Skin epidermis (tissue), 12 donors: ENCODE measurements at regions not wholly inside any gene's neighbourhood (a gene's known extent, or its start where the extent isn't known, plus 50 kb on each side); places are given as distances from the start of the nearest gene placed in this dataset.

Experiments used
- H3K27ac ChIP-seq, 21 experiments: fragments of 200-600 bp; sonication (generic) in 11 of 21; one replicate each; pipeline ENCODE4 v1.5.0; 2020; ENCODE audit warnings: mild to moderate bottlenecking in 3 of 21, inconsistent platforms in 2 of 21, moderate library complexity in 2 of 21
- H3K4me3 ChIP-seq, 7 experiments: fragments of 200-600 bp; sonication (generic) in 2 of 7; one replicate each; pipeline ENCODE4 v1.5.0; 2020; ENCODE audit warnings: inconsistent platforms in 2 of 7, mild to moderate bottlenecking in 2 of 7, moderate library complexity in 1 of 7

DNA sequence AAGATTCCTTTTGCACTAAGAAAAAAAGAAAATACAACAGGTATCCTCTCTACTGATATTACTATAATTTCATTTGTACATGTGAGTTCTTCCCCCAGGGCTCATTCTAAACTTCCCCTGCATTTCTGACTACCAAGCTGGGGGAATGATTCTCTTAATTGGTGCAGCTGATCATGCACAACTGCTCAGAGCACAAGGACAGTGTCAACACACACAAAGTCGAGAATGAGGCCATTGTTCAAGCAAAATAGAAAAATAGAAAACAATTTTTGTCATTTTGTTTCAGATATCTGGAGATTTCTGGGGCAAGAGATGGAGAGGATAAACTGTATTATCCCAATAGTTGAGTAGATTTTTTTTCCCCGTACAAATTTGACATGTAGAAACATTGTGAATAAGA, 236.3 kb downstream of the HAO1 start:
- Histone ChIP-seq H3K27ac (no peak overlapping the region), H3K4me3 (no peak overlapping the region)

DNA sequence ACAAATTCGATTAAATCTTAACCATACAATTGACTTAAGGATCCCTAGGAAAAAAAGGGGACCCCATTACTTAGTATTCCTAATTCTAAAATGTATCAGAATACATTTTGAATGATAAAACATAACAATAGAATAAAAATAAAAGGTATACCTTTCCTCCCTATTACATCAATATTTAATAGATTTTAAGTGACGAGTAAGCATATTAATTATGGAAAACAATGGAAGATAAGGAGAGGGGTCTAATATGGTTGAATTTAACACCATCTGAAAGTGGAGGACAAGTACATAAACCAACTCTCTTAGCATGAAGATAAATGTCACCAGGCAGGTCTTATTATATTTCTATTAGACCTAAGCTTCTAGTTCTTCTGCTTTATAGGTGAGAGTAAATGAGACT, 232.1 kb downstream of the HAO1 start:
- Histone ChIP-seq H3K27ac (no peak overlapping the region), H3K4me3 (no peak overlapping the region)

DNA sequence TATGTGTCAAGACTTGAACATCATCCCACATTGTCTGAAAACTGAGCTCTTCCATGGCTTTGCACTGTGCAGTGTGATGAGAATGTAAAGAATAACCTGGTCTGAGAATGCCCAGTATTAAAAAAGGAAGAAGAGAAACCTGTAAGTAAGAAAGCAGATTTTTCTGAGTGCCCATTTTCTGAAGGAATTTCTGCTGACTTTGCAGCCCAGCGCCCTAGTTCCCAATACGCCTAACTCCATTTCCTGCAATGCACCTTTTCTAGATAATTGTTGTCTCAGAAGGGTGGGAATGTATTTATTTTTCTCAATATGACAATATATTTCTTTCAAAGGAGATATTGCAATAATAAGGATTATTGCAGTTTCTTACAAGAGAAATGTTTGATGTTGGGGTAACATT, 231.5 kb downstream of the HAO1 start:
- Histone ChIP-seq H3K27ac (no peak overlapping the region), H3K4me3 (no peak overlapping the region)

GRCh38 chr20:7710440-7710839, 229.8 kb downstream of the HAO1 start:
- Histone ChIP-seq H3K4me3 (no peak overlapping the region), H3K27ac (no peak overlapping the region)

- no peak overlapping the region for H3K27ac ChIP-seq
- H3K4me3 ChIP-seq: no peak overlapping the region
Measured at GRCh38 chr20:7712661-7713060, 227.6 kb downstream of the HAO1 start.

GRCh38 chr20:7714549-7714948, 225.7 kb downstream of the HAO1 start:
- H3K27ac ChIP-seq: no peak overlapping the region
- H3K4me3 ChIP-seq: no peak overlapping the region

- Histone ChIP-seq H3K4me3 (no peak overlapping the region), H3K27ac (no peak overlapping the region)
Measured at GRCh38 chr20:7716286-7716972, 223.8 kb downstream of the HAO1 start.

DNA sequence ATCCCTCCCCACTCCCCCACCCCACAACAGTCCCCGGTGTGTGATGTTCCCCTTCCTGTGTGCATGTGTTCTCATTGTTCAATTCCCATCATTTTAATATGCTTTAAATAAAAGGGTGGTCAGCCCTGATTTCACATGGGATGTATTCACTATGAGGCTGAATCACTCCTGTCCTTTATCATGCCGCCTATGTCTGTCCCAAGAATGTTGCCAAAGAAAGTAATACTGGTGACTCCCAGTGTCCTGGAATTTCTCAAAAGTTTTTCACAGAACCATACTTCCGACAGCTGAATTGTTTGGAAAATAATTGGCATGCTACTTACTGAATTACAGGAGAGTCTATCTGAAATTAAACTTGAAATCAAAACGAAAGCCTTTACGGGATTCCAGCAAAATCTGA, 217.7 kb downstream of the HAO1 start:
- Histone ChIP-seq H3K27ac (no peak overlapping the region), H3K4me3 (no peak overlapping the region)

DNA sequence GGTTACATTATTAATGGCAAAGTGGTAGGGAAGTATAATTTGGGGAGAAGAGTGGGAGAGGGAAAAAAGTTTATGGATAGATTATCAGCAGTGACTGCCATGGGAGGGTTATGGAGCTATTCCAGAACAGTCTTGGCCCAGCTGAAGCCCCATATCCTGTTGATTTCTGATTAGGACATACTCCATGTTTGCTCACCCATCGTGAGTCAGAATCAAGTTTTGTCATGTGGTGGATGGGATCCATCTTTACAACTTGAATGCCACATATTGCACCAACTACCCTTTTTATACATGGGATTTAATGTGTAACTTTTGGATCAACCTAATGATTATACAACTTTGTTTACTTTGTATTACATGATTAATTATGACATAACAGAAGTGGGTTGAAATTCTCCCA, 217.0 kb downstream of the HAO1 start:
- Histone ChIP-seq H3K27ac (no peak overlapping the region), H3K4me3 (no peak overlapping the region)

GRCh38 chr20:7728338-7728737, 211.9 kb downstream of the HAO1 start:
- no peak overlapping the region for H3K27ac ChIP-seq
- H3K4me3 ChIP-seq: no peak overlapping the region

DNA sequence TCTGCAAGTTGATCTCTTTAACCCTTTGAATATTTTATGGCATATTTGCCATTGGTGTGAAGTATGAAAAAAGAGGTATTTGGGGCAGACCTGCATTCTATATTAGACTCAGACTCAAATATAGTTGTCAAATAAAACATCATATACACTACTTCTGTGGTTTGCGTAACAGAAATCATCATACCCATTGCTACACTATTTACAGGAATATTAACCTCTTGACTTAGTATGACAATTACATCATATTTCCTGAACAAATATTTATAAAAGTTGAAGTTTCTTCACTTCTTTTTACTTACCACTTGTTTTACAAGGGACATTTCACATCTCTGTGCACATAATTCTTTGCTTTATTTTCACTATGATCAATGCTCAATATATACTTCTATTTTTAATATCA, 206.0 kb downstream of the HAO1 start:
- no peak overlapping the region for H3K27ac ChIP-seq
- no peak overlapping the region for H3K4me3 ChIP-seq

GRCh38 chr20:7736336-7736735, 203.9 kb downstream of the HAO1 start:
- Histone ChIP-seq H3K4me3 (no peak overlapping the region), H3K27ac (peak overlapping the region in 1 of 21 experiments; percentile 18)

GRCh38 chr20:7741866-7742265, 198.4 kb downstream of the HAO1 start:
- H3K27ac ChIP-seq: no peak overlapping the region
- no peak overlapping the region for H3K4me3 ChIP-seq

DNA sequence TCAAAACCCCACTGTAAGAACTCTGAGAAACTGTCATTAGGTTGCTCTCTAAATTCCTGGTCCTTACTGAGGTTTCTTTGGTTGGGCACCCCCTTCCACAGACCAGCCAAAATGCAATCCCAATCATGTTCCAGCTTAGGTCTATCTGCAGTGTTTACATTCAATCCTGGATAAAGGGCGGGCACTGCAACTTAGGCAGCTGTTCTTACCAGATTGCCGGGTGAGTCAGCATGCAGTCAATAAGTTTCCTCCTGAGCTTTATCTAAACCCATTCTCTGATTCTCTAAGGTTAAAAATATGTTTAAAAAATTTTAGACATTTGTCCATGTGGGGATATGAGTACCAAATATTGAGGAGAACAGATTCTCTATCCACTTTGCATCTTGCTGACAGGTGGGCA, 197.8 kb downstream of the HAO1 start:
- Histone ChIP-seq H3K27ac (no peak overlapping the region), H3K4me3 (no peak overlapping the region)

DNA sequence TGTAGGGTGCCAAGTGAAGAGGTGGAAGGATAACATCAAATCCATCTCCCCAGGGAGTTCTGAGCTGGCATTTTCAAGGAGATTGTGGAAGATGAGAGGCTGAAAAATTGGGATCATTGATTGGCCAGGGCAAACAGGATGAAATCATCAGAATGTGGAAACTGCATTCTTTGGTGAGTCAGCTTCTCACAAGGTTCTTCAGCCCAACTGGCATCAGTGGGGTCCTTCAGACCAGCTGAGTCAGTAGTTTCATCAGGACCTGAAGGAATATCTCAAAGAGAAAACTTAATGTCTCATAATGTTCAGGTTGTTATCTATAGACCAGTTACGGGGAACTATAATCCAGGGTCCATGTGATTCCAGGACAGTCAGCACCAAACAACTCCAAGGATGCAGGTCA, 195.8 kb downstream of the HAO1 start:
- Histone ChIP-seq H3K27ac (no peak overlapping the region), H3K4me3 (no peak overlapping the region)

DNA sequence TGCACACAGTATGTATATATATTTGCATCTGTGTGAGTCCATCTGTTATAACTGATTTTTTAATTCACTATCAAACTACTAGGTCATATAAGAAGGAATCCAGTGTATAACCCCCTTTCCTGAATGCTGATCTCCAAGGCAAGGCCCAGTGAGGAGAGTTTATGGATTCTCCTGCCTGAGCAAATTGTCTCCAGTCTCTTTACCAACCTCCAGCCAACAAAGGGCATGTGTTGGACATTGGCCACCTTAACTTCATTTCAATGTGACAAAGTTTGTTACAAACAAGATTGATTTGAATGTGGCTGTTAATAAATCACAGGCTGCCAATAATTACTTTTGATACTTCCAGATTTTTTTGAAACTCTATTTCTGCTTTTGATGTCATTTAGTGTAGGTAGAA, 191.6 kb downstream of the HAO1 start:
- no peak overlapping the region for H3K27ac ChIP-seq
- H3K4me3 ChIP-seq: no peak overlapping the region

DNA sequence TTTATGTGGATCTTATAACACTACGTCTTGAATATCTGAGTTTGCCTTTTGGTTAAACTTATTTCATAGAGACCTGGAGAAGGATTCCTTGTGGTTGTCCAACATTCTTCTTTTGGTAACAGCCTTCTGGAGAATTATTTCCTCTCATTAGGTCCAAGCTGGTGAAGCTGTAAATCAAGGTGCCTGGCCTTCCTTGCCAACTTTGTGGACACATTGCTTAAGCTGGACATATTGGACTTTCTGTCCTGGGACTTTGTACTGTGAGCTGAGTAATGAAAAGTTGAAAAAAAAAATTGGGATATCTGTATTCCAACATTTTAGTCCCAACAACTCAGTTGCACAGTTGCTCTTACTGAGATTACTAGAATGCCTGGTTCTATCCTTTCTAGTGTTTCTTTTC, 186.2 kb downstream of the HAO1 start:
- Histone ChIP-seq H3K4me3 (no peak overlapping the region), H3K27ac (no peak overlapping the region)

GRCh38 chr20:7758406-7758805, 181.9 kb downstream of the HAO1 start:
- H3K4me3 ChIP-seq: no peak overlapping the region
- H3K27ac ChIP-seq: no peak overlapping the region

GRCh38 chr20:7760247-7761031, 179.8 kb downstream of the HAO1 start:
- no peak overlapping the region for H3K4me3 ChIP-seq

DNA sequence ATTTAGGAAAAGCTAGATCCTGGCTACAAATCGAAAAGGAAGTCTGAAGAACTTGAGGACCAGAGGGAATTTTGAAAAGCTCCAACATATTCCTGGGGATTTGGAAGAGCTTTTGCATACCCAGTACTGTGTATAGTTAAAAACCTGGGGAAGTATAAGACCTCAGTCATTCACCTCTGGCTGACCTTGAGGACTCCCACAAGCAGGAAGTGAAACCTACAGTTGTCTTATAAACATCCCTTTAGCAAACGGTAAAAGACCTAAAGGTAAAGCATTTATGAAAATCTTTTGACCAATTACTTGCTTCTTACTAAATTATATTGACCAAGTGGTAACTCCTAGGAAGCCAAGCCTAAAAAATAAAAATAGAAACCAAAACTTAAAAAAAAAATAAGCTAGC, 175.0 kb downstream of the HAO1 start:
- no peak overlapping the region for H3K4me3 ChIP-seq
- no peak overlapping the region for H3K27ac ChIP-seq

More at GRCh38 chr20:7760247-7761031, 179.8 kb downstream of the HAO1 start:
- H3K27ac ChIP-seq: no peak overlapping the region

DNA sequence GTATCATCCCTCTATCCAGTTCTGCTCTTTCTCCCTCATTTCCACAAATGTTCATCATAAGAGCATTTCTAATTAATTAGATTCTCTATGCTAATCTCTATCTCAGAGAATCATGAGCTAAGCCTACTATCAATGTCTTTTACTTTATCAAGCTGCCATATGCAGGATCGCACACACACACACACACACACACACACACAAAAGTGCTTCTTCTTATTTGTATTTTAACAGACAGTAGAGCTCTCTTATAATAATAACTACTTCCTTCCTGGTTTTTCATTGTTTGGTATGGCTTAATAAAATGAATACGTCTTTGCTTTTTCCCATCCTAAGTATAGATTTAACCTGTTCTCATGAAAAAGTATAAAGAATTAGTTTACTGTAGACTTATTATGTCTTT, 170.2 kb downstream of the HAO1 start:
- Histone ChIP-seq H3K4me3 (no peak overlapping the region), H3K27ac (no peak overlapping the region)

DNA sequence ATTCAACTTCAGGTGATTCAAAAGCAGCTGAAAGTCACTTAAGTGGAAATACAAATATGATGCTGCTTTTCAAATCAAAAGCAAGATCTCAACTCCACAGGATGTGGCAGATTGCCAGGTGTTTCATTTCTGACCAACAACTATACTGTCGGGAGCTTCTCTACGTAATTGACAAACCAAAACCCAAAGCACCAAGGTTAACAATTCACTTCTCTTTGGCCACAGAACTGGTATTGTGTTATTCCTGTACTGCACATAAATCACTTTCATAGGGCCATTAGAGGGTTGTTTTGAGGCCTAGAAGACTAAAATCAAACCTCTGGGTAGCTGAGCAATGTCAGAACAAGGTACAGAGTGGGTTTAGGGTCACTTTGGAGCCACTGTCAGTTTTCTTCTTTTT, 169.7 kb downstream of the HAO1 start:
- H3K4me3 ChIP-seq: no peak overlapping the region
- H3K27ac ChIP-seq: no peak overlapping the region
